Liver (tissue), 8 donors: ENCODE measurements at regions not wholly inside any gene's neighbourhood (a gene's known extent, or its start where the extent isn't known, plus 50 kb on each side); places are given as distances from the start of the nearest gene placed in this dataset.

ENCODE experiments used
- DNase-seq: peaks from one replicate; pipeline ENCODE4 v3.0.0-alpha.2; 2017; ENCODE audit warnings: low spot score
- H3K27ac ChIP-seq, 2 donors: one replicate each; pipeline ENCODE4 v1.7.0; 2013; ENCODE audit warnings: inconsistent platforms in 2 of 2, low read length in 2 of 2, control low read depth in 1 of 2, low read depth in 1 of 2, mild to moderate bottlenecking in 1 of 2
- H3K27me3 ChIP-seq, 4 donors: one replicate each; pipeline versions ENCODE4 v1.6.1 to v1.7.0; 2013; ENCODE audit warnings: low read length in 3 of 4, inconsistent platforms in 1 of 4, mild to moderate bottlenecking in 1 of 4, moderate library complexity in 1 of 4; ENCODE audit not compliant: control insufficient read depth in 4 of 4, insufficient read depth in 4 of 4
- H3K36me3 ChIP-seq, 4 donors: one replicate each; pipeline versions ENCODE4 v1.6.1 to v1.7.0; 2013; ENCODE audit warnings: low read length in 3 of 4, mild to moderate bottlenecking in 3 of 4, low read depth in 1 of 4, moderate library complexity in 1 of 4; ENCODE audit not compliant: control insufficient read depth in 4 of 4, insufficient read depth in 3 of 4
- H3K4me1 ChIP-seq, 4 donors: one replicate each; pipeline versions ENCODE4 v1.6.1 to v1.7.0; 2013; ENCODE audit warnings: low read length in 3 of 4, mild to moderate bottlenecking in 3 of 4, moderate library complexity in 1 of 4; ENCODE audit not compliant: control insufficient read depth in 4 of 4, insufficient read depth in 4 of 4
- H3K4me3 ChIP-seq, 3 donors: one replicate each; pipeline versions ENCODE4 v1.6.1 to v1.7.0; 2013; ENCODE audit warnings: low read length in 3 of 3, control low read depth in 1 of 3, low read depth in 1 of 3, mild to moderate bottlenecking in 1 of 3
- H3K9ac ChIP-seq, 2 donors: one replicate each; pipeline ENCODE4 v1.7.0; 2013; ENCODE audit warnings: low read length in 2 of 2, mild to moderate bottlenecking in 2 of 2, moderate library complexity in 2 of 2, control low read depth in 1 of 2, low read depth in 1 of 2
- H3K9me3 ChIP-seq, 4 donors: one replicate each; pipeline versions ENCODE4 v1.6.1 to v1.7.0; 2013; ENCODE audit warnings: low read length in 3 of 4; ENCODE audit not compliant: control insufficient read depth in 4 of 4
- ATF3 ChIP-seq: IDR thresholded peaks from 2 replicates; pipeline ENCODE4 v1.6.1; 2016; ENCODE audit warnings: antibody characterized with exemption
- EGR1 ChIP-seq, 2 donors: IDR thresholded peaks; 2 replicates each; pipeline ENCODE4 v1.6.1; 2016 to 2018; ENCODE audit warnings: antibody characterized with exemption in 2 of 2, low read depth in 2 of 2
- FOXA1 ChIP-seq: IDR thresholded peaks from 2 replicates; pipeline ENCODE4 v1.6.1; 2016; ENCODE audit warnings: antibody characterized with exemption
- GABPA ChIP-seq, 2 donors: IDR thresholded peaks in 1 of 2; conservative IDR thresholded peaks in 1 of 2; 2 replicates each; pipeline ENCODE4 v1.6.1; 2016; ENCODE audit warnings: antibody characterized with exemption in 2 of 2, mild to moderate bottlenecking in 1 of 2, moderate library complexity in 1 of 2
- HNF4G ChIP-seq: IDR thresholded peaks from 2 replicates; pipeline ENCODE4 v1.6.1; 2016; ENCODE audit warnings: antibody characterized with exemption
- NR2F2 ChIP-seq: IDR thresholded peaks from 2 replicates; pipeline ENCODE4 v1.6.1; 2016; ENCODE audit warnings: antibody characterized with exemption
- RAD21 ChIP-seq, 2 donors: IDR thresholded peaks; 2 replicates each; pipeline ENCODE4 v1.6.1; 2016; ENCODE audit warnings: antibody characterized with exemption in 2 of 2, mild to moderate bottlenecking in 2 of 2
- RXRA ChIP-seq, 2 donors: IDR thresholded peaks; 2 replicates each; pipeline ENCODE4 v1.6.1; 2017 to 2018; ENCODE audit warnings: antibody characterized with exemption in 2 of 2, mild to moderate bottlenecking in 1 of 2
- SP1 ChIP-seq: IDR thresholded peaks from 2 replicates; pipeline ENCODE4 v1.6.1; 2018; ENCODE audit warnings: antibody characterized with exemption, mild to moderate bottlenecking
- YY1 ChIP-seq: IDR thresholded peaks from 2 replicates; pipeline ENCODE4 v1.6.1; 2016; ENCODE audit warnings: antibody characterized with exemption, mild to moderate bottlenecking
- ZBTB33 ChIP-seq: IDR thresholded peaks from 2 replicates; pipeline ENCODE4 v1.6.1; 2016; ENCODE audit warnings: antibody characterized with exemption
- WGBS: extraction: QIAGEN DNeasy Blood & Tissue Kit; methylation state at CpG from one replicate; pipeline ENCODE4 v1.1.7; 2013; 5-methylcytosine and 5-hydroxymethylcytosine counted together
- TF ChIP-seq, protein P1 (sequence below): fragments of 150-350 bp; IDR thresholded peaks from 2 replicates; pipeline ENCODE4 v1.5.1; 2017; ENCODE audit warnings: improper control_type of control experiment, low read depth, low read length; ENCODE audit not compliant: missing input control
- TF ChIP-seq, protein P2 (sequence below): IDR thresholded peaks from 2 replicates; pipeline ENCODE4 v1.6.1; 2016; ENCODE audit warnings: antibody characterized with exemption, mild to moderate bottlenecking
- donor health status: healthy.
- donor health status: healthy.
- donor health status: healthy.
- donor health status: healthy.
- donor health status: healthy.

- no peak for TF ChIP-seq NR2F2
- no peak for TF ChIP-seq ATF3
- TF ChIP-seq EGR1 (IDR thresholded peaks at IDR 0.05; ENCODE audit: low read depth in 2 of 2), result no peak
- no peak for TF ChIP-seq RAD21 (IDR thresholded peaks at IDR 0.05)
- no peak for TF ChIP-seq GABPA (IDR thresholded peaks at IDR 0.05 in 1 of 2, conservative IDR thresholded peaks at IDR 0.05 in 1 of 2)
- TF ChIP-seq FOXA1, result no peak
- no peak for TF ChIP-seq ZBTB33
- TF ChIP-seq, protein P1, sequence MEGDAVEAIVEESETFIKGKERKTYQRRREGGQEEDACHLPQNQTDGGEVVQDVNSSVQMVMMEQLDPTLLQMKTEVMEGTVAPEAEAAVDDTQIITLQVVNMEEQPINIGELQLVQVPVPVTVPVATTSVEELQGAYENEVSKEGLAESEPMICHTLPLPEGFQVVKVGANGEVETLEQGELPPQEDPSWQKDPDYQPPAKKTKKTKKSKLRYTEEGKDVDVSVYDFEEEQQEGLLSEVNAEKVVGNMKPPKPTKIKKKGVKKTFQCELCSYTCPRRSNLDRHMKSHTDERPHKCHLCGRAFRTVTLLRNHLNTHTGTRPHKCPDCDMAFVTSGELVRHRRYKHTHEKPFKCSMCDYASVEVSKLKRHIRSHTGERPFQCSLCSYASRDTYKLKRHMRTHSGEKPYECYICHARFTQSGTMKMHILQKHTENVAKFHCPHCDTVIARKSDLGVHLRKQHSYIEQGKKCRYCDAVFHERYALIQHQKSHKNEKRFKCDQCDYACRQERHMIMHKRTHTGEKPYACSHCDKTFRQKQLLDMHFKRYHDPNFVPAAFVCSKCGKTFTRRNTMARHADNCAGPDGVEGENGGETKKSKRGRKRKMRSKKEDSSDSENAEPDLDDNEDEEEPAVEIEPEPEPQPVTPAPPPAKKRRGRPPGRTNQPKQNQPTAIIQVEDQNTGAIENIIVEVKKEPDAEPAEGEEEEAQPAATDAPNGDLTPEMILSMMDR, result no peak
- no peak for TF ChIP-seq HNF4G
- TF ChIP-seq, protein P2, sequence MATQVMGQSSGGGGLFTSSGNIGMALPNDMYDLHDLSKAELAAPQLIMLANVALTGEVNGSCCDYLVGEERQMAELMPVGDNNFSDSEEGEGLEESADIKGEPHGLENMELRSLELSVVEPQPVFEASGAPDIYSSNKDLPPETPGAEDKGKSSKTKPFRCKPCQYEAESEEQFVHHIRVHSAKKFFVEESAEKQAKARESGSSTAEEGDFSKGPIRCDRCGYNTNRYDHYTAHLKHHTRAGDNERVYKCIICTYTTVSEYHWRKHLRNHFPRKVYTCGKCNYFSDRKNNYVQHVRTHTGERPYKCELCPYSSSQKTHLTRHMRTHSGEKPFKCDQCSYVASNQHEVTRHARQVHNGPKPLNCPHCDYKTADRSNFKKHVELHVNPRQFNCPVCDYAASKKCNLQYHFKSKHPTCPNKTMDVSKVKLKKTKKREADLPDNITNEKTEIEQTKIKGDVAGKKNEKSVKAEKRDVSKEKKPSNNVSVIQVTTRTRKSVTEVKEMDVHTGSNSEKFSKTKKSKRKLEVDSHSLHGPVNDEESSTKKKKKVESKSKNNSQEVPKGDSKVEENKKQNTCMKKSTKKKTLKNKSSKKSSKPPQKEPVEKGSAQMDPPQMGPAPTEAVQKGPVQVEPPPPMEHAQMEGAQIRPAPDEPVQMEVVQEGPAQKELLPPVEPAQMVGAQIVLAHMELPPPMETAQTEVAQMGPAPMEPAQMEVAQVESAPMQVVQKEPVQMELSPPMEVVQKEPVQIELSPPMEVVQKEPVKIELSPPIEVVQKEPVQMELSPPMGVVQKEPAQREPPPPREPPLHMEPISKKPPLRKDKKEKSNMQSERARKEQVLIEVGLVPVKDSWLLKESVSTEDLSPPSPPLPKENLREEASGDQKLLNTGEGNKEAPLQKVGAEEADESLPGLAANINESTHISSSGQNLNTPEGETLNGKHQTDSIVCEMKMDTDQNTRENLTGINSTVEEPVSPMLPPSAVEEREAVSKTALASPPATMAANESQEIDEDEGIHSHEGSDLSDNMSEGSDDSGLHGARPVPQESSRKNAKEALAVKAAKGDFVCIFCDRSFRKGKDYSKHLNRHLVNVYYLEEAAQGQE, result no peak
- no peak for TF ChIP-seq SP1
- Histone ChIP-seq H3K9ac (no peak overlapping the region), H3K27ac (no peak overlapping the region), H3K36me3 (no peaks in the 10 kb centered on the region), H3K4me1 (no peaks in the 10 kb centered on the region), H3K9me3 (no peaks in the 10 kb centered on the region), H3K4me3 (no peak overlapping the region), H3K27me3 (peaks cover 0 to 2% (median 0%) of the 10 kb centered on the region in 4 donors)
- whole genome bisulfite sequencing, result 36% methylated on average over 1 of the region's 1 CpG
- no peak for DNase-seq
These were observed 346.8 kb upstream of the CNR1 start for GRCh38 chr6:88512951-88513350.

DNA sequence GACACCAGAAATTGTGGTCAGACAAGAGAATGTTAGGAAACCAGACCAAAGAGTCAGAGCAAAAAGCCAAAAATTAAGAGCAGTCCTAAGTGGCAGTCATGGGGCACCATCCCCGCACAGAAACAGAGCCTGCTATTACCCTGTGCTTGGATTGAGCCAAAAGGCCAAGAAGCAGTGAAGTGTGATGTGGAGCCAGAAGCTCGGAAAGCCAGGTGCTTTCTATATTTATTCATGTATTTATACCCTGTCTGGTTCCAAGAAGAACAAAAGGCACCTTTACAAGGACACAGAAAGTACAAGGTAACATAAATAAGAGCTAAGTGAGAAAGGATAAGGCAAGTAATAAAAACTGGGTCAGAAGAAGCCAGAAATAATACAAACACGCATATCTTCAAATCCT is 336.2 kb upstream of the CNR1 start:
- no peak for DNase-seq
- Histone ChIP-seq H3K9ac (no peak overlapping the region), H3K36me3 (no peaks in the 10 kb centered on the region), H3K27me3 (peaks cover 0 to 2% (median 0%) of the 10 kb centered on the region in 4 donors), H3K4me3 (no peak overlapping the region), H3K4me1 (no peaks in the 10 kb centered on the region), H3K9me3 (no peaks in the 10 kb centered on the region), H3K27ac (no peak overlapping the region)
- TF ChIP-seq, protein P1, result no peak
- TF ChIP-seq EGR1 (IDR thresholded peaks at IDR 0.05; ENCODE audit: low read depth in 2 of 2) (no peak), YY1 (no peak), ZBTB33 (no peak), FOXA1 (no peak), GABPA (IDR thresholded peaks at IDR 0.05 in 1 of 2, conservative IDR thresholded peaks at IDR 0.05 in 1 of 2) (no peak), RXRA (IDR thresholded peaks at IDR 0.05) (no peak), SP1 (no peak)
- WGBS, result 83% methylated on average over 3 of the region's 3 CpGs
